Cardiac muscle cell (in vitro differentiated cells and primary cell): ENCODE measurements at regions not wholly inside any gene's neighbourhood (a gene's known extent, or its start where the extent isn't known, plus 50 kb on each side); places are given as distances from the start of the nearest gene placed in this dataset.

Experiments used
- DNase-seq, 2 donors: peaks; one replicate each; pipeline versions ENCODE4 v3.0.0 to v3.0.0-alpha.2; 2010 to 2017; ENCODE audit warnings: low read depth in 1 of 2, low spot score in 1 of 2
- H3K27ac ChIP-seq: fragments of 200-600 bp; sonication (generic); 2 replicates; pipeline ENCODE4 v1.5.1; 2016
- H3K27me3 ChIP-seq: fragments of 200-600 bp; sonication (generic); 2 replicates; pipeline ENCODE4 v1.6.0; 2016; ENCODE audit warnings: control low read depth
- H3K36me3 ChIP-seq: fragments of 200-600 bp; sonication (generic); 2 replicates; pipeline ENCODE4 v1.5.1; 2016; ENCODE audit warnings: control low read depth
- H3K4me1 ChIP-seq: fragments of 200-600 bp; sonication (generic); 2 replicates; pipeline ENCODE4 v1.8.1; 2017; ENCODE audit warnings: low read depth, mild to moderate bottlenecking, mixed run types
- H3K4me3 ChIP-seq: fragments of 200-600 bp; sonication (generic); 2 replicates; pipeline ENCODE4 v1.5.1; 2016; ENCODE audit warnings: mild to moderate bottlenecking
- H3K9me3 ChIP-seq: fragments of 200-600 bp; sonication (generic); 2 replicates; pipeline ENCODE4 v1.5.1; 2017; ENCODE audit warnings: low read depth, mild to moderate bottlenecking, control low read depth
- CTCF ChIP-seq: IDR thresholded peaks from 2 replicates; pipeline ENCODE4 v1.5.1; 2012; ENCODE audit warnings: low read depth, mild to moderate bottlenecking, low read length

GRCh38 chr16:6692874-6693273 is 639.8 kb upstream of the RBFOX1 start:
- H3K36me3 ChIP-seq: no peaks in the 10 kb centered on the region
- H3K9me3 ChIP-seq: no peaks in the 10 kb centered on the region
- DNase-seq: no peak
- no peak for TF ChIP-seq CTCF
- no peaks in the 10 kb centered on the region for H3K27me3 ChIP-seq
- no peak overlapping the region for H3K4me3 ChIP-seq
- no peak overlapping the region for H3K27ac ChIP-seq
- H3K4me1 ChIP-seq: no peaks in the 10 kb centered on the region

- no peak overlapping the region for H3K4me3 ChIP-seq
- no peaks in the 10 kb centered on the region for H3K9me3 ChIP-seq
- no peak overlapping the region for H3K27ac ChIP-seq
- TF ChIP-seq CTCF: no peak
- DNase-seq: no peak
- H3K4me1 ChIP-seq: no peaks in the 10 kb centered on the region
- no peaks in the 10 kb centered on the region for H3K36me3 ChIP-seq
- H3K27me3 ChIP-seq: no peaks in the 10 kb centered on the region
Measured at GRCh38 chr16:6690741-6691140, 641.9 kb upstream of the RBFOX1 start.

- no peak for TF ChIP-seq CTCF
- DNase-seq: no peak
- no peak overlapping the region for H3K4me3 ChIP-seq
- no peaks in the 10 kb centered on the region for H3K9me3 ChIP-seq
- H3K36me3 ChIP-seq: no peaks in the 10 kb centered on the region
- H3K27me3 ChIP-seq: no peaks in the 10 kb centered on the region
- no peaks in the 10 kb centered on the region for H3K4me1 ChIP-seq
- no peak overlapping the region for H3K27ac ChIP-seq
Measured at GRCh38 chr16:6689643-6690042, 643.0 kb upstream of the RBFOX1 start.

GRCh38 chr16:6687593-6687992 is 645.1 kb upstream of the RBFOX1 start:
- Histone ChIP-seq H3K27me3 (no peaks in the 10 kb centered on the region), H3K9me3 (no peaks in the 10 kb centered on the region), H3K36me3 (no peaks in the 10 kb centered on the region), H3K27ac (no peak overlapping the region), H3K4me3 (no peak overlapping the region), H3K4me1 (no peaks in the 10 kb centered on the region)
- DNase-seq: no peak
- no peak for TF ChIP-seq CTCF

- no peaks in the 10 kb centered on the region for H3K9me3 ChIP-seq
- H3K4me1 ChIP-seq: peaks cover 4% of the 10 kb centered on the region
- no peaks in the 10 kb centered on the region for H3K27me3 ChIP-seq
- no peak for TF ChIP-seq CTCF
- peak in 1 of 2 donors; percentile 47 for DNase-seq
- no peak overlapping the region for H3K4me3 ChIP-seq
- no peak overlapping the region for H3K27ac ChIP-seq
- no peaks in the 10 kb centered on the region for H3K36me3 ChIP-seq
Measured at GRCh38 chr16:6684076-6684673, 648.5 kb upstream of the RBFOX1 start.
